ENCODE measurements at regions not wholly inside any gene's neighbourhood (a gene's known extent, or its start where the extent isn't known, plus 50 kb on each side); places are given as distances from the start of the nearest gene placed in this dataset.

- H3K4me2 ChIP-seq, result no peak overlapping the region
- no peaks in the 10 kb centered on the region for H3K36me3 Mint-ChIP-seq (ENCODE audit: low read depth)
Observed at GRCh38 chr5:130287438-130287837, 383.2 kb downstream of the CHSY3 start.

More at GRCh38 chr5:130287438-130287837, 383.2 kb downstream of the CHSY3 start:
- Mint-ChIP-seq H3K27ac (no peak overlapping the region), H3K4me1 (peaks cover 3% of the 10 kb centered on the region; the same call in 2 of the 3 replicates), H3K27me3 (ENCODE audit: insufficient read depth, low read depth, poor library complexity) (no peaks in the 10 kb centered on the region), H3K4me3 (no peak overlapping the region), H3K9me3 (no peaks in the 10 kb centered on the region; the same call in 2 of the 3 replicates)
- no peaks in the 10 kb centered on the region for H3K36me3 ChIP-seq (ENCODE audit: insufficient read depth)
- no peak overlapping the region for H2AFZ ChIP-seq
- H3K4me3 ChIP-seq, result no peak overlapping the region
- no peaks in the 10 kb centered on the region for H3F3A ChIP-seq (replicated peaks; ENCODE audit: low read depth)
- ATAC-seq, result no peak
- H3K4me1 ChIP-seq (ENCODE audit: insufficient read depth), result no peaks in the 10 kb centered on the region
- H4K20me1 ChIP-seq (replicated peaks; ENCODE audit: insufficient read depth), result no peaks in the 10 kb centered on the region; the same call in 1 of the 2 replicates
- H3K27me3 ChIP-seq (ENCODE audit: insufficient read depth), result no peaks in the 10 kb centered on the region
- no peak overlapping the region for H3K27ac ChIP-seq (ENCODE audit: low read depth)
- TF ChIP-seq CREB1 (CRISPR knock-in tag; IDR thresholded peaks at IDR 0.05; ENCODE audit: low read depth) (no peak), ZNF114 (CRISPR knock-in tag; IDR thresholded peaks at IDR 0.05) (no peak), POLR2AphosphoS5 (IDR thresholded peaks at IDR 0.05; ENCODE audit: low read depth) (no peak), STAT1 (IDR thresholded peaks at IDR 0.05; ENCODE audit: unreplicated experiment) (no peak), ZNF331 (CRISPR knock-in tag; IDR thresholded peaks at IDR 0.05; ENCODE audit: low read depth) (no peak), ZNF462 (CRISPR knock-in tag; IDR thresholded peaks at IDR 0.05) (no peak), ETS1 (IDR thresholded peaks at IDR 0.05) (no peak), EZH2 (IDR thresholded peaks at IDR 0.05; ENCODE audit: low read depth, unreplicated experiment) (no peak)
- no peak for DNase-seq (ENCODE audit: low spot score)
- H3K79me2 ChIP-seq (replicated peaks; ENCODE audit: insufficient read depth), result no peaks in the 10 kb centered on the region
- H3K9me2 ChIP-seq (ENCODE audit: insufficient read depth), result no peaks in the 10 kb centered on the region

Data from GM23338 (cell line).